ENCODE measurements at regions not wholly inside any gene's neighbourhood (a gene's known extent, or its start where the extent isn't known, plus 50 kb on each side); places are given as distances from the start of the nearest gene placed in this dataset.
A peak's percentile ranks its signal among the peaks of the same experiment; 100 is the strongest.

GRCh38 chrX:7225338-7225737, 77.4 kb upstream of the PUDP start:
- H3K36me3 ChIP-seq (ENCODE audit: control insufficient read depth in 4 of 4, insufficient read depth in 4 of 4, low read length in 4 of 4): no peaks in the 10 kb centered on the region
- H3K9me3 ChIP-seq (ENCODE audit: control insufficient read depth in 4 of 4, insufficient read depth in 3 of 4, low read length in 3 of 4): no peaks in the 10 kb centered on the region
- 89 to 95% methylated on average over 2 of the region's 2 CpGs for WGBS, 2 donors
- no peak overlapping the region for H3K27ac ChIP-seq (ENCODE audit: low read depth in 1 of 2, low read length in 1 of 2)
- no peak for TF ChIP-seq CTCF (IDR thresholded peaks at IDR 0.05; ENCODE audit: control extremely low read depth, extremely low read depth)
- no peak for ATAC-seq (ENCODE audit: insufficient read depth, low FRiP score)
- no peak overlapping the region for H3K4me3 ChIP-seq
- H3K27me3 ChIP-seq (ENCODE audit: control insufficient read depth in 3 of 3, insufficient read depth in 3 of 3, low read length in 2 of 3): peaks cover 0 to 27% (median 23%) of the 10 kb centered on the region in 3 donors
- peaks cover 0 to 5% (median 0%) of the 10 kb centered on the region in 5 donors for H3K4me1 ChIP-seq (ENCODE audit: control insufficient read depth in 5 of 5, insufficient read depth in 5 of 5, low read length in 5 of 5)
- no peak for DNase-seq
- H3K9ac ChIP-seq (ENCODE audit: insufficient read depth in 1 of 2, low read length in 2 of 2): no peak overlapping the region

- 90 to 94% methylated on average over 2 of the region's 2 CpGs for WGBS, 2 donors
These were observed 75.3 kb upstream of the PUDP start for GRCh38 chrX:7223271-7223670.

GRCh38 chrX:7220121-7220520, 72.2 kb upstream of the PUDP start:
- no peaks in the 10 kb centered on the region for H3K36me3 ChIP-seq (ENCODE audit: control insufficient read depth in 4 of 4, insufficient read depth in 4 of 4, low read length in 4 of 4)
- no peak overlapping the region for H3K4me3 ChIP-seq
- TF ChIP-seq CTCF (IDR thresholded peaks at IDR 0.05; ENCODE audit: control extremely low read depth, extremely low read depth): no peak
- no peak for ATAC-seq (ENCODE audit: insufficient read depth, low FRiP score)
- no peaks in the 10 kb centered on the region for H3K9me3 ChIP-seq (ENCODE audit: control insufficient read depth in 4 of 4, insufficient read depth in 3 of 4, low read length in 3 of 4)
- H3K27me3 ChIP-seq (ENCODE audit: control insufficient read depth in 3 of 3, insufficient read depth in 3 of 3, low read length in 2 of 3): peaks cover 0 to 42% (median 23%) of the 10 kb centered on the region in 3 donors
- H3K4me1 ChIP-seq (ENCODE audit: control insufficient read depth in 5 of 5, insufficient read depth in 5 of 5, low read length in 5 of 5): peaks cover 0 to 6% (median 0%) of the 10 kb centered on the region in 5 donors
- 85 to 93% methylated on average over 10 of the region's 10 CpGs for WGBS, 2 donors
- peak; percentile 65 to 90 (median 85) for DNase-seq
- H3K9ac ChIP-seq (ENCODE audit: insufficient read depth in 1 of 2, low read length in 2 of 2): no peak overlapping the region
- no peak overlapping the region for H3K27ac ChIP-seq (ENCODE audit: low read depth in 1 of 2, low read length in 1 of 2)

More at GRCh38 chrX:7223271-7223670, 75.3 kb upstream of the PUDP start:
- Histone ChIP-seq H3K4me1 (ENCODE audit: control insufficient read depth in 5 of 5, insufficient read depth in 5 of 5, low read length in 5 of 5) (peaks cover 0 to 6% (median 0%) of the 10 kb centered on the region in 5 donors), H3K9ac (ENCODE audit: insufficient read depth in 1 of 2, low read length in 2 of 2) (no peak overlapping the region), H3K9me3 (ENCODE audit: control insufficient read depth in 4 of 4, insufficient read depth in 3 of 4, low read length in 3 of 4) (no peaks in the 10 kb centered on the region), H3K36me3 (ENCODE audit: control insufficient read depth in 4 of 4, insufficient read depth in 4 of 4, low read length in 4 of 4) (no peaks in the 10 kb centered on the region), H3K27ac (ENCODE audit: low read depth in 1 of 2, low read length in 1 of 2) (no peak overlapping the region), H3K4me3 (no peak overlapping the region), H3K27me3 (ENCODE audit: control insufficient read depth in 3 of 3, insufficient read depth in 3 of 3, low read length in 2 of 3) (peaks cover 0 to 33% (median 28%) of the 10 kb centered on the region in 3 donors)
- no peak for ATAC-seq (ENCODE audit: insufficient read depth, low FRiP score)
- no peak for DNase-seq
- no peak for TF ChIP-seq CTCF (IDR thresholded peaks at IDR 0.05; ENCODE audit: control extremely low read depth, extremely low read depth)

- Histone ChIP-seq H3K36me3 (ENCODE audit: control insufficient read depth in 4 of 4, insufficient read depth in 4 of 4, low read length in 4 of 4) (no peaks in the 10 kb centered on the region), H3K9me3 (ENCODE audit: control insufficient read depth in 4 of 4, insufficient read depth in 3 of 4, low read length in 3 of 4) (no peaks in the 10 kb centered on the region), H3K27me3 (ENCODE audit: control insufficient read depth in 3 of 3, insufficient read depth in 3 of 3, low read length in 2 of 3) (peaks cover 0 to 46% (median 16%) of the 10 kb centered on the region in 3 donors), H3K9ac (ENCODE audit: insufficient read depth in 1 of 2, low read length in 2 of 2) (no peak overlapping the region), H3K4me3 (no peak overlapping the region), H3K27ac (ENCODE audit: low read depth in 1 of 2, low read length in 1 of 2) (no peak overlapping the region), H3K4me1 (ENCODE audit: control insufficient read depth in 5 of 5, insufficient read depth in 5 of 5, low read length in 5 of 5) (peaks cover 0 to 6% (median 0%) of the 10 kb centered on the region in 5 donors)
- TF ChIP-seq CTCF (IDR thresholded peaks at IDR 0.05; ENCODE audit: control extremely low read depth, extremely low read depth): no peak
- ATAC-seq (ENCODE audit: insufficient read depth, low FRiP score) (no peak), DNase-seq (peak; percentile 27 to 67 (median 34))
- 72 to 79% methylated on average over 7 of the region's 7 CpGs for WGBS, 2 donors
These were observed 71.3 kb upstream of the PUDP start for GRCh38 chrX:7219153-7219705.
